Motor neuron (in vitro differentiated cells): ENCODE measurements at regions not wholly inside any gene's neighbourhood (a gene's known extent, or its start where the extent isn't known, plus 50 kb on each side); places are given as distances from the start of the nearest gene placed in this dataset.

Experiments
- ATAC-seq, 8 experiments: fragments of 200-7000 bp; cut with Tn5 transposase; replicated peaks in 6 of 8; 2 replicates each; pipeline ENCODE4 v1.8.0; 2021; ENCODE audit warnings: mild to moderate bottlenecking in 8 of 8, moderate library complexity in 8 of 8
- H3K27ac ChIP-seq, 2 donors: fragments of 250-450 bp; sonication (Bioruptor Pico); 2 replicates each; pipeline ENCODE4 v1.9.0; 2021; ENCODE audit warnings: antibody characterized with exemption in 2 of 2, mild to moderate bottlenecking in 2 of 2, moderate library complexity in 1 of 2
- H3K4me1 ChIP-seq, 2 donors: fragments of 250-450 bp; sonication (Bioruptor Pico); replicated peaks in 1 of 2; 2 replicates each; pipeline ENCODE4 v1.6.1; 2021; ENCODE audit warnings: antibody characterized with exemption in 2 of 2, mild to moderate bottlenecking in 2 of 2, moderate library complexity in 1 of 2
- H3K4me3 ChIP-seq, 5 donors: fragments of 250-450 bp; sonication (Bioruptor Pico); 2 replicates each; pipeline ENCODE4 v1.9.0; 2021; ENCODE audit warnings: antibody characterized with exemption in 5 of 5, mild to moderate bottlenecking in 5 of 5, moderate library complexity in 4 of 5
- WGBS, 10 experiments: fragments of 450-650 bp; shearing (Covaris generic); methylation state at CpG; one replicate each; pipeline ENCODE4 v1.0.0; 2022; 5-methylcytosine and 5-hydroxymethylcytosine counted together
- in situ Hi-C, 9 experiments: fragments of 400-800 bp; cut with MboI; loops; one replicate each; pipeline ENCODE4 v1.15.0; 2021; ENCODE audit warnings: low sequenced_read_pairs in 9 of 9, low pct_unique_long_range_greater_than_20kb in 2 of 9; ENCODE audit not compliant: unreplicated experiment in 9 of 9

- in situ Hi-C loops = no loop called here
- Histone ChIP-seq H3K4me3 (no peak overlapping the region), H3K4me1 (peaks cover 18 to 43% of the 10 kb centered on the region in 2 donors), H3K27ac (peak overlapping the region in 1 of 2 donors; percentile 23)
- ATAC-seq = peak in 3 of 8 experiments; percentile 15 to 44 (median 41)
- WGBS, 10 experiments = 29 to 87% (median 56%) methylated on average over 1 to 5 of the region's 5 CpGs
These were observed 50.8 kb upstream of the ITGA6 start for GRCh38 chr2:172376505-172377125.

GRCh38 chr2:172377408-172377807 is 50.0 kb upstream of the ITGA6 start:
- in situ Hi-C loops = no loop called here
- 40 to 100% (median 100%) methylated on average over 1 to 3 of the region's 3 CpGs; no CpG with 5 or more reads in 2 of the 10 experiments for WGBS, 10 experiments
- H3K4me3 ChIP-seq = no peak overlapping the region
- H3K27ac ChIP-seq = no peak overlapping the region
- ATAC-seq = no peak
- peaks cover 25 to 51% of the 10 kb centered on the region in 2 donors for H3K4me1 ChIP-seq
